KMS-11 (cell line): ENCODE measurements at regions not wholly inside any gene's neighbourhood (a gene's known extent, or its start where the extent isn't known, plus 50 kb on each side); places are given as distances from the start of the nearest gene placed in this dataset.
"Not testable (repeated sequence)": the region's sequence is repeated elsewhere in the genome, so short reads cannot be mapped to it uniquely, and the experiment has no call there.

Source experiments
- H2AFZ ChIP-seq: fragments of 200-600 bp; sonication (generic); 2 replicates; pipeline ENCODE4 v1.6.1; 2016; ENCODE audit warnings: antibody characterized with exemption, mixed run types, low read depth
- H3K27ac ChIP-seq: fragments of 200-600 bp; sonication (generic); 2 replicates; pipeline ENCODE4 v1.6.1; 2016; ENCODE audit warnings: mild to moderate bottlenecking, mixed run types
- H3K27me3 ChIP-seq: fragments of 200-600 bp; sonication (generic); 2 replicates; pipeline ENCODE4 v1.6.1; 2017; ENCODE audit warnings: mild to moderate bottlenecking, low read depth, mixed run types, moderate library complexity; ENCODE audit not compliant: insufficient read depth
- H3K36me3 ChIP-seq: fragments of 200-600 bp; sonication (generic); 2 replicates; pipeline ENCODE4 v1.6.1; 2017; ENCODE audit warnings: mild to moderate bottlenecking, mixed run types; ENCODE audit not compliant: insufficient read depth
- H3K4me1 ChIP-seq: fragments of 200-600 bp; sonication (generic); 2 replicates; pipeline ENCODE4 v1.6.1; 2016; ENCODE audit warnings: mild to moderate bottlenecking, low read depth, mixed run types; ENCODE audit not compliant: poor library complexity, severe bottlenecking
- H3K4me2 ChIP-seq: fragments of 200-600 bp; sonication (generic); 2 replicates; pipeline ENCODE4 v1.7.0; 2016; ENCODE audit warnings: mild to moderate bottlenecking, mixed run types
- H3K4me3 ChIP-seq: fragments of 200-600 bp; sonication (generic); IDR thresholded peaks from 2 replicates; pipeline ENCODE4 v1.6.1; 2017; ENCODE audit warnings: low read depth, low read length, mixed read lengths; ENCODE audit not compliant: insufficient read depth
- H3K79me2 ChIP-seq: fragments of 200-600 bp; sonication (generic); 2 replicates; pipeline ENCODE4 v1.6.1; 2016; ENCODE audit warnings: low read depth, mixed run types; ENCODE audit not compliant: insufficient read depth
- H3K9ac ChIP-seq: fragments of 200-600 bp; sonication (generic); 2 replicates; pipeline ENCODE4 v1.6.1; 2016; ENCODE audit warnings: mild to moderate bottlenecking, mixed run types
- H4K20me1 ChIP-seq: fragments of 200-600 bp; sonication (generic); 2 replicates; pipeline ENCODE4 v1.6.1; 2016; ENCODE audit warnings: mild to moderate bottlenecking, mixed run types; ENCODE audit not compliant: insufficient read depth
- TF ChIP-seq, protein P1 (sequence below): fragments of 200-600 bp; sonication (generic); conservative IDR thresholded peaks from 2 replicates; pipeline ENCODE4 v1.6.1; 2017; ENCODE audit warnings: low read depth, mild to moderate bottlenecking, antibody characterized with exemption, low read length, moderate library complexity, mixed read lengths

- TF ChIP-seq, protein P1, sequence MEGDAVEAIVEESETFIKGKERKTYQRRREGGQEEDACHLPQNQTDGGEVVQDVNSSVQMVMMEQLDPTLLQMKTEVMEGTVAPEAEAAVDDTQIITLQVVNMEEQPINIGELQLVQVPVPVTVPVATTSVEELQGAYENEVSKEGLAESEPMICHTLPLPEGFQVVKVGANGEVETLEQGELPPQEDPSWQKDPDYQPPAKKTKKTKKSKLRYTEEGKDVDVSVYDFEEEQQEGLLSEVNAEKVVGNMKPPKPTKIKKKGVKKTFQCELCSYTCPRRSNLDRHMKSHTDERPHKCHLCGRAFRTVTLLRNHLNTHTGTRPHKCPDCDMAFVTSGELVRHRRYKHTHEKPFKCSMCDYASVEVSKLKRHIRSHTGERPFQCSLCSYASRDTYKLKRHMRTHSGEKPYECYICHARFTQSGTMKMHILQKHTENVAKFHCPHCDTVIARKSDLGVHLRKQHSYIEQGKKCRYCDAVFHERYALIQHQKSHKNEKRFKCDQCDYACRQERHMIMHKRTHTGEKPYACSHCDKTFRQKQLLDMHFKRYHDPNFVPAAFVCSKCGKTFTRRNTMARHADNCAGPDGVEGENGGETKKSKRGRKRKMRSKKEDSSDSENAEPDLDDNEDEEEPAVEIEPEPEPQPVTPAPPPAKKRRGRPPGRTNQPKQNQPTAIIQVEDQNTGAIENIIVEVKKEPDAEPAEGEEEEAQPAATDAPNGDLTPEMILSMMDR, result no peak
- Histone ChIP-seq H3K79me2 (no peaks in the 10 kb centered on the region), H3K4me2 (no peak overlapping the region), H3K9ac (no peak overlapping the region), H3K4me1 (no peaks in the 10 kb centered on the region), H4K20me1 (no peaks in the 10 kb centered on the region), H3K4me3 (no peak overlapping the region), H3K27me3 (no peaks in the 10 kb centered on the region), H3K36me3 (no peaks in the 10 kb centered on the region), H2AFZ (no peak overlapping the region), H3K27ac (no peak overlapping the region)
These were observed 1247.6 kb downstream of the CDH8 start for GRCh38 chr16:60788631-60789030.

DNA sequence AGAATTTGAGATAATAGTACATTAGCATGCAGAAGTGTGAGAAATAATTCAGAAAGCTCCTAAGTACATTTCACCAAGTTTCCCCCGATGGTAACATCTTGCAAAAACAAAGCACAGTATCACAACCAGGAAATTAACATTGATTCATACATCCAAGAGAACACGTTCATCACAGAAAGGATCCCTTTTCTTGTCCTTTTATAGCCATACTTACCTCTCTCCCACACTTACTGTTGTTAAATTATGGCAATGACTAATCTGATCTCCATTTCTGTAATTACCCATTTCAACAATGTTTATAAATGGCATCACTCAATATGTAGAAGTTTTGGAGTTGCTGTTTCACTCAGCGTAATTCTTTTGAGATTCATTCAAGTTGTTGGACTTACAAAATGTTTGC, 1260.0 kb downstream of the CDH8 start:
- Histone ChIP-seq H4K20me1 (no peaks in the 10 kb centered on the region), H3K4me2 (no peak overlapping the region), H3K36me3 (no peaks in the 10 kb centered on the region), H3K9ac (no peak overlapping the region), H3K27me3 (no peaks in the 10 kb centered on the region), H3K79me2 (no peaks in the 10 kb centered on the region), H3K4me1 (no peaks in the 10 kb centered on the region), H2AFZ (no peak overlapping the region), H3K4me3 (no peak overlapping the region), H3K27ac (no peak overlapping the region)
- TF ChIP-seq, protein P1, result no peak

DNA sequence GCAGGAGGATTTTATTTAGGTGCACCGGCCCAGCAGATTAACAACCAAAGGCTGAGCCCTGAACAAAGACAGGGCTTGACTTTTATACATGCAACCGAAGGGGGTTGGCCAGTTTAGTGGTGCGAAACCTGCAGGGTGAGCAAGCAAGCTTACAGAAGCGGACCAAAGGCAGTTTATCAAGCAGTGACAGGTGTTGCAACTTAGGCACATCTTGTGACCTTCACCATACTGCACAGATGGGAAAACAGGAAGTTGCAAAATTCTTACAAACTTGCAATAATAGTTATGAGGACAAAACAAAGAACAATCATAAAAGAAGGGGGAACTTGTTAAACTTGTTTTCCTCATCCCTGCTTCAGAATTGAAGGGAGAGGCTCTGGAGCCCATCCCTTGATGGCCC, 1265.1 kb downstream of the CDH8 start:
- Histone ChIP-seq H3K27ac (no peak overlapping the region), H2AFZ (no peak overlapping the region), H3K9ac (no peak overlapping the region), H3K36me3 (no peaks in the 10 kb centered on the region), H3K4me1 (no peaks in the 10 kb centered on the region), H4K20me1 (no peaks in the 10 kb centered on the region), H3K79me2 (no peaks in the 10 kb centered on the region), H3K4me3 (no peak overlapping the region), H3K4me2 (no peak overlapping the region), H3K27me3 (no peaks in the 10 kb centered on the region)
- TF ChIP-seq, protein P1, result no peak

GRCh38 chr16:60770384-60770783, 1265.9 kb downstream of the CDH8 start:
- not testable (repeated sequence) for H3K27me3 ChIP-seq, H3K4me3 ChIP-seq, H2AFZ ChIP-seq, H3K27ac ChIP-seq, H3K4me1 ChIP-seq, H3K79me2 ChIP-seq, H4K20me1 ChIP-seq, H3K4me2 ChIP-seq, H3K9ac ChIP-seq, H3K36me3 ChIP-seq

- Histone ChIP-seq H3K27ac (no peak overlapping the region), H3K4me2 (no peak overlapping the region), H4K20me1 (no peaks in the 10 kb centered on the region), H3K79me2 (no peaks in the 10 kb centered on the region), H3K4me1 (no peaks in the 10 kb centered on the region), H3K27me3 (no peaks in the 10 kb centered on the region), H3K36me3 (no peaks in the 10 kb centered on the region), H2AFZ (no peak overlapping the region), H3K4me3 (no peak overlapping the region), H3K9ac (no peak overlapping the region)
- TF ChIP-seq, protein P1, result no peak
These were observed 1272.4 kb downstream of the CDH8 start for GRCh38 chr16:60763869-60764268.
